MCF 10A (cell line): ENCODE measurements at regions not wholly inside any gene's neighbourhood (a gene's known extent, or its start where the extent isn't known, plus 50 kb on each side); places are given as distances from the start of the nearest gene placed in this dataset.
"Not testable (repeated sequence)": the region's sequence is repeated elsewhere in the genome, so short reads cannot be mapped to it uniquely, and the experiment has no call there.

Experiments used
- BruUV-seq: library from RNA; stranded (reverse); fragments of 400-500 nt; replicated peaks from 2 replicates; lab custom pipeline; 2021; lab: Mats Ljungman, UMichigan
- CTCF ChIA-PET: fragments of 300-600 bp; sonication (Branson Sonifier 250); formaldehyde crosslinking; extraction: SDS; loops from one replicate; lab custom pipeline; 2021; ENCODE audit warnings: antibody characterized with exemption, inconsistent platforms; lab: Yijun Ruan, JAX
- POLR2A ChIA-PET: fragments of 300-600, 350-650 bp; sonication (Branson Sonifier 250); formaldehyde crosslinking; extraction: SDS; loops from one replicate; lab custom pipeline; 2020; ENCODE audit warnings: antibody characterized with exemption, inconsistent platforms; lab: Yijun Ruan, JAX
- DNase-seq: peaks from one replicate; pipeline ENCODE4 v3.0.0-alpha.2; 2018; ENCODE audit not compliant: unreplicated experiment
- H3K27ac Mint-ChIP-seq: one replicate; pipeline ENCODE4 v1.8.0; 2022; ENCODE audit warnings: mild to moderate bottlenecking, low read depth, mixed read lengths; ENCODE audit not compliant: unreplicated experiment
- H3K27me3 Mint-ChIP-seq: one replicate; pipeline ENCODE4 v1.8.0; 2022; ENCODE audit warnings: mixed read lengths; ENCODE audit not compliant: insufficient read depth, unreplicated experiment
- H3K36me3 Mint-ChIP-seq: one replicate; pipeline ENCODE4 v1.8.0; 2022; ENCODE audit warnings: mild to moderate bottlenecking, moderate library complexity, mixed read lengths; ENCODE audit not compliant: insufficient read depth, unreplicated experiment
- H3K4me1 Mint-ChIP-seq: one replicate; pipeline ENCODE4 v1.8.0; 2022; ENCODE audit warnings: mixed read lengths; ENCODE audit not compliant: insufficient read depth, unreplicated experiment
- H3K4me3 Mint-ChIP-seq: one replicate; pipeline ENCODE4 v1.8.0; 2022; ENCODE audit warnings: mild to moderate bottlenecking, moderate library complexity, mixed read lengths; ENCODE audit not compliant: unreplicated experiment
- H3K9me3 Mint-ChIP-seq: one replicate; pipeline ENCODE4 v1.8.0; 2022; ENCODE audit warnings: mixed read lengths; ENCODE audit not compliant: unreplicated experiment
- intact Hi-C: fragments of 100-400 bp; cut with micrococcal nuclease; formaldehyde crosslinking; loops from 2 replicates; pipeline ENCODE4 v1.14.1; 2022
- TF ChIP-seq, protein P1 (sequence below): fragments of 200-600 bp; IDR thresholded peaks from one replicate; pipeline ENCODE4 v1.8.0; 2022; ENCODE audit warnings: antibody characterized with exemption, mild to moderate bottlenecking; ENCODE audit not compliant: unreplicated experiment

- H3K27ac Mint-ChIP-seq = no peak overlapping the region
- BruUV-seq = no TSS peak
- no peaks in the 10 kb centered on the region for H3K36me3 Mint-ChIP-seq
- POLR2A ChIA-PET = interaction anchor here (0.6 to 2.0 kb wide), 3 partner anchors 11 to 309 kb away, joined by 3 to 7 read pairs (median 3); partner anchors contain the start of gene KDSR
- CTCF ChIA-PET = interaction anchor here (0.6 to 1.4 kb wide), 6 partner anchors 25 to 809 kb away, joined by 3 to 7 read pairs (median 3); no protein-coding TSS in a partner anchor
- TF ChIP-seq, protein P1, sequence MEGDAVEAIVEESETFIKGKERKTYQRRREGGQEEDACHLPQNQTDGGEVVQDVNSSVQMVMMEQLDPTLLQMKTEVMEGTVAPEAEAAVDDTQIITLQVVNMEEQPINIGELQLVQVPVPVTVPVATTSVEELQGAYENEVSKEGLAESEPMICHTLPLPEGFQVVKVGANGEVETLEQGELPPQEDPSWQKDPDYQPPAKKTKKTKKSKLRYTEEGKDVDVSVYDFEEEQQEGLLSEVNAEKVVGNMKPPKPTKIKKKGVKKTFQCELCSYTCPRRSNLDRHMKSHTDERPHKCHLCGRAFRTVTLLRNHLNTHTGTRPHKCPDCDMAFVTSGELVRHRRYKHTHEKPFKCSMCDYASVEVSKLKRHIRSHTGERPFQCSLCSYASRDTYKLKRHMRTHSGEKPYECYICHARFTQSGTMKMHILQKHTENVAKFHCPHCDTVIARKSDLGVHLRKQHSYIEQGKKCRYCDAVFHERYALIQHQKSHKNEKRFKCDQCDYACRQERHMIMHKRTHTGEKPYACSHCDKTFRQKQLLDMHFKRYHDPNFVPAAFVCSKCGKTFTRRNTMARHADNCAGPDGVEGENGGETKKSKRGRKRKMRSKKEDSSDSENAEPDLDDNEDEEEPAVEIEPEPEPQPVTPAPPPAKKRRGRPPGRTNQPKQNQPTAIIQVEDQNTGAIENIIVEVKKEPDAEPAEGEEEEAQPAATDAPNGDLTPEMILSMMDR = no peak
- peaks cover 13% of the 10 kb centered on the region for H3K4me1 Mint-ChIP-seq
- H3K4me3 Mint-ChIP-seq = no peak overlapping the region
- DNase-seq = no peak
- no peaks in the 10 kb centered on the region for H3K27me3 Mint-ChIP-seq
- no peaks in the 10 kb centered on the region for H3K9me3 Mint-ChIP-seq
- intact Hi-C loops = no loop called here
Observed at GRCh38 chr18:63058521-63058920, 261.0 kb downstream of the BCL2 start.

DNA sequence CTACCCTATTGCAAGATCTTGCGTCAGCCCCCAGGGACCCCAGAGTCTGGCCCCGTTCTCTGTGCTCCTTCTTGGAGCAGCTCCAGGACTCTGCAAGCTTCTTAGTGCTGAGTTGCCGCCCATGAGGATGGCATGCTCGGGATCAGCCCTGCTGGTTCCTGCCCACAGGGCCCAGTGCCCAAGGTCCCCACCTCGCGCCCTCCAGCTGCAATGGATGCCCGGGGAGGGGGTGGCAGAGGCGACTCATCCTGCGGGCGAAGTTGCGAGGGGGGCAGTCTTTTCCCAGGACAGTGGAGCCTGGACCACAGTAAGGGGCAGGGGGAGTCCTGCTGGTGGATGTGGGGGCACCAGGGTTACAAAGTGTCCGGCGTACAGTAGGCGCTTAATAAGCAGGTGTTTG, 261.9 kb downstream of the BCL2 start:
- no TSS peak for BruUV-seq
- ChIA-PET POLR2A (interaction anchor here (2.0 kb wide), 1 partner anchor 14 kb away, joined by 7 read pairs; no protein-coding TSS in a partner anchor), CTCF (interaction anchor here (1.2 kb wide), 1 partner anchor 268 kb away, joined by 3 read pairs; no protein-coding TSS in a partner anchor)
- Mint-ChIP-seq H3K9me3 (no peaks in the 10 kb centered on the region), H3K36me3 (no peaks in the 10 kb centered on the region), H3K4me3 (no peak overlapping the region), H3K4me1 (peaks cover 6% of the 10 kb centered on the region), H3K27me3 (no peaks in the 10 kb centered on the region), H3K27ac (no peak overlapping the region)
- intact Hi-C loops = no loop called here
- TF ChIP-seq, protein P1 = no peak
- DNase-seq = no peak

DNA sequence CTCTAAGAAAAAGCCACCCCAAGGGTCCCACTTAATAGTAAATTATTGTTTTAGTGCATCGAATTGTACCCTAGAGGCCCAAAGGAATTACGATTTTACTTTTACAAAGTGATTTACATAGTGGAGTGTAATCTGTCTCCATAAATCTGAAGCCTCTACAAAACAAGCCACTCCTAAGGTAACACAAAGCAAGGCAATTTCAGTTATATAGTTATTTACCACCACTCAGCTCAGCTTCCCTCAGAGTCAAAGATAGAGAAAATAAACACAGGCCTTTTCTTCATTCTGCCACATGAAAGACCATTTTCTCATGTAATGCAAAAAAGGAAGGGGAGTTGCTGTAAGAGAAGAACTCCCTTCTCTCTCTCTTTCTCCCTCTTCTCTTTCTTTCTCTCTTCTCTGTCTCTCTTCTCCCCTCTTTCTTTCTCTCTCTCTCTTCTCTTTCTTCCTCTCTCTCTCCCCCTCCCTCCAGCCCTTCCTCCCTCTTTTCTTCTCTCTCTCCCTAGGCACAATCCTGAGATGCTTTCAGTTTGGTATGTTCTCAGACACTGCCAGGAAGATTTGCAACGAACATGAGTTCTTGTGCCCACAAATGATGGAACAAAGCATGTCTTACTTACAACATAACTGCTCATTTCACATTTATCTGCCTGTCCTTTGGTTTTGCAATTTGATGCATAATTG, 264.5 kb downstream of the BCL2 start:
- H3K4me1 Mint-ChIP-seq = peaks cover 6% of the 10 kb centered on the region
- POLR2A ChIA-PET = interaction anchor here (1.1 kb wide), 1 partner anchor 13 kb away, joined by 3 read pairs; no protein-coding TSS in a partner anchor
- H3K9me3 Mint-ChIP-seq = no peaks in the 10 kb centered on the region
- intact Hi-C loops = no loop called here
- BruUV-seq = no TSS peak
- TF ChIP-seq, protein P1 = no peak
- no peak overlapping the region for H3K4me3 Mint-ChIP-seq
- CTCF ChIA-PET = interaction anchor here (0.6 kb wide), 1 partner anchor 383 kb away, joined by 4 read pairs; no protein-coding TSS in a partner anchor
- H3K27me3 Mint-ChIP-seq = no peaks in the 10 kb centered on the region
- H3K36me3 Mint-ChIP-seq = no peaks in the 10 kb centered on the region
- no peak for DNase-seq
- H3K27ac Mint-ChIP-seq = no peak overlapping the region

DNA sequence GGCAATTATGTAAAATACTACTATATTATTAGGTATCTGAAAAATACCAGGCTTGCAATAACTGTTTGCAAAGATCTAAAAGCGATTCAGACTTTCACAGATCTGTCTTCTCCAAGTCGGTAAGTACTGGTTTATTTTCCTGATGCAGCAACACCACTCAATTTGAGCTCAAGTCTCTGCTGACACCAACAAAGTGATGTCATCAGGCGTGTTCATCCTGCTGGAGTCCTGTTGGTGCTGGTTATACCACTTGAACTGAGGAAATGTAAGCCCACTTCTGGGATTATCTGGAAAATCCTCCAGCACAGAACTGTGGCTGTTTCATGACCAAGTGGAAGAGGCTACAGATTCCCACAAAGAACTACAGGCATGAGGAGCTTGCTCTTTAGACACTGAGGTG, 267.6 kb downstream of the BCL2 start:
- intact Hi-C loops = no loop called here
- no peaks in the 10 kb centered on the region for H3K27me3 Mint-ChIP-seq
- POLR2A ChIA-PET = no interaction called here
- H3K27ac Mint-ChIP-seq = no peak overlapping the region
- no TSS peak for BruUV-seq
- no peak for DNase-seq
- H3K4me1 Mint-ChIP-seq = peaks cover 6% of the 10 kb centered on the region
- CTCF ChIA-PET = interaction anchor here (0.8 kb wide), 1 partner anchor 238 kb away, joined by 3 read pairs; no protein-coding TSS in a partner anchor
- no peaks in the 10 kb centered on the region for H3K36me3 Mint-ChIP-seq
- H3K9me3 Mint-ChIP-seq = no peaks in the 10 kb centered on the region
- TF ChIP-seq, protein P1 = no peak
- no peak overlapping the region for H3K4me3 Mint-ChIP-seq

- intact Hi-C loops, H3K36me3 Mint-ChIP-seq, BruUV-seq, H3K4me3 Mint-ChIP-seq, DNase-seq, H3K9me3 Mint-ChIP-seq, H3K27ac Mint-ChIP-seq, POLR2A ChIA-PET, H3K27me3 Mint-ChIP-seq, H3K4me1 Mint-ChIP-seq: not testable (repeated sequence)
- CTCF ChIA-PET = interaction anchor here (0.7 kb wide), 1 partner anchor 52 kb away, joined by 3 read pairs; no protein-coding TSS in a partner anchor
Observed at GRCh38 chr18:63050667-63051395, 268.7 kb downstream of the BCL2 start.
